ENCODE measurements at regions not wholly inside any gene's neighbourhood (a gene's known extent, or its start where the extent isn't known, plus 50 kb on each side); places are given as distances from the start of the nearest gene placed in this dataset.

DNA sequence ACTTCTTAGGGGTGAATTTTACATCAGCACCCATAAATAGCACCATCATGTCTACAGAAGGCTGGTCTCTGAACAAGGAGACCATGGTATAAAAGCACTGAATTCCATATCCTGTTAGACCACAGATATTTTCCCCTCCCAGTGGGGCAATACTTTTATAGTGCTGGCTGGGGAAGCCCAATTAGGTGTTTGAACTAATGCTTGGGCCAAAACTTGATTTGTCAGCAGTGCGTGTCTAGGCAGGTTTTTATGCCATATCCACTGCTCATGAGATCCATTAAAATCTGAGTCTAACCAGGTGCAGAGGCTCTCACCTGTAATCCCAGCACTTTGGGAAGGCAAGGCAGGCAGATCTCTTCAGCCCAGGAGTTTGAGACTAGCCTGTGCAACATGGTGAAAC, 623.0 kb downstream of the NPHP4 start:
- DNase-seq: no peak

DNA sequence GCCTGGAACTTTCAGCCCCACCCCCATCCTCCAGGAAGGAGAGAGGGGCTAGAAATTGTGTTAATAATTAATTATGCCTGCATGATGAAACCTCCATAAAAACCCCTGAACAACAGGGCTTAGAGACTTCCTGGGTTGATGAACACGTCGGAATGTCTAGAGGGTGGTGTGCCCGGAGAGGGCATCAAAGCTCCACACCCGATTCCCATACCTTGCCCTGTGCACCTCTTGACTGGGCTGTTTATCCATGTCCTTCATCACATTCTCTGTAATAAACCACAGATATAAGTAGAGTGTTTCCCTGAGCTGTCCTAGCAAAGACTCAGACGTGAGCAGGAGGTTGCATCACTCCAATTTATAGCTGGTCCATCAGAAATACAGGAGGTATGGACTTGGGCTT, 624.0 kb downstream of the NPHP4 start:
- DNase-seq: no peak

DNA sequence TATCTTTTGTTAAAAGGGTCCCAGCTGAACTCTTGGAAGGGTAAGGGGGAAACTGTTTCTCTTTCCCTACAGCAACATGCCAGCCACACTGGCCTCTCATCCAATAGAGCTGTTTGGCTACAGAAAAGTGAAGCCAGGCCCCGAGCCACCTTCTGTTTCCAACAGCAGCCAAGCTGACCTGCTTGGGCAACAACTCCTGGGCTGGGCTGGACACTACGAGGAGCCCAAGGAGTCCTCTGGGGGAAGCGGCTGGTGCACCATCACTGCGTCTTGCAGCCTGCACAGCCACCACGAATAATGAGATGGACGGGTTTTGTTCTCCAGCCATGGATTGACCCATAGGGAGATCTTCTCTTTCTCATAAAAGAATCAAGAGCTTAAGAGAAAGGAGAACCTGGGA, 624.9 kb downstream of the NPHP4 start:
- DNase-seq: no peak

DNA sequence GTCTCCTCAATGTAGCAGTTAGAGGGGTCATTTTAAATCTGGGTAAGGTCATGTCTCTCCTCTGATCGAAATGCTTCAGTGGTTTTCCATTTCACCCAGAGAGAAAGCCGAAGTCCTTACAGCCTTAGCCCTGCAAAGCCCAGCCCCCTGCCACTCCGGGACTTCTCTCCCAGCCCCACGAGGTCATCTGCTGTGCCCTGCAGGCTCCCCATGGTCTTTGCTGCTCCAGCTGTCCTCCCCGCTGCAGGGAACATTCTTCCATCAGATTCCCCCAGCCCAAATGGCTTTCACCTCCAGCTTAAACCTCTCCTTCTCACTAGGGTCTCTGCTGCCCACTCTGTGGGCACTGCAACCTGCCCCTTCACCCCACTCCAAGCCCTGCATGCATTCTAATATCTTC, 626.5 kb downstream of the NPHP4 start:
- DNase-seq: no peak

DNA sequence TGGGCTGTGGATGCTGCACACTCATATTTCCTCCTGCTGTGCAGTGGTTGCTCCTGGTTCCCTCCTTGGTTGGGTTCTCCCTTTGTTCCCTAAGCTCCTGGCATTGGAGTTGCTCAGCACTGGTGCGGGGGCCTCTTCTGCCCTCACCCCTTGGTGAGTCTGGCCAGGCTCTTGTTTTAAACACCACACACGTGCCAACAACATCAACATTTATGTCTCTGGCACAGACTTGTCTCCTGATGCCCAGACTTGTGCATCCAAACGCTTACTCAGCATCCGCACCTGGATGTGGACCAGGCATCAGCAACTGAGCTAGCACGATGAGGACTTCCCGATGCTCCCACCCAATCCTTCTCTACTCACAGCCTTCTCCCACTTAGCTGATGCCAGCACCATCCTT, 627.6 kb downstream of the NPHP4 start:
- no peak for DNase-seq

DNA sequence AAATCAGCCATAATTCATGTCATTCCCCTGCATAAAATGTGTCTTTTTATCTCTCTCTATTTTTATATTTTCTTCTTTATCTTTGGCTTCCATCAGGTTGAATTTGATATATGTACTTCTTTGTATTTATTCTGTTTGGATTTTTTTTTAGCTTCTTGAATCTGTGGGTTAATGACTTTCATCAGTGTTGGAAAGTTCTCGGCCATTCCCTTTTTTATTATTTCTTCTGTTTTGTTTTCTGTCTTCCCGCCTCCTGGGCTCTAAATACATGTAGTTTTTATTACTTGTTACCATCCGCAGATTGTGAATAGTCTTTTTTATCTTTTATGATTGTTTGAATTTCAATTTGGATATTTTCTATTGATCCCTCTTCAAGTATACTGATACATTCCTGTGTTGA, 637.5 kb downstream of the NPHP4 start:
- no peak for DNase-seq

DNA sequence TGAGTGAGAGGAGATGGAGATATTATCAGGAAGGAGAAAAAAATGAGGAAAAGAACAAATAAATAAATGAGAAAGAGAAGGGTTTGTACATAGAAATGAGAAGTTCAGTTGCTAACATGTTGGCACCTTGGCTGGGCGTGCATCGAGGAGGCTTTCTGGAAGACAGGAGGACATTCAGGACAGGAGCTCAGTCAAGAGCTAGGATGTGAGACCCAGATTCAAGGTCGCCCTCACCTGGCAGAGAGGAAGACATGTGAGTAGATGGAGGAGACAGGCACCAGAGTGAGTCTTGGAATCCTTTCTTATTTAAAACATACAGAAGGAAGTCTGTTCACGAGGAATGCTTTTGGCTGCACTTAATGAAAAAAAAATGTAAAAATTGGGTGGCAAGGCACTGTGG, 640.9 kb downstream of the NPHP4 start:
- no peak for DNase-seq

DNA sequence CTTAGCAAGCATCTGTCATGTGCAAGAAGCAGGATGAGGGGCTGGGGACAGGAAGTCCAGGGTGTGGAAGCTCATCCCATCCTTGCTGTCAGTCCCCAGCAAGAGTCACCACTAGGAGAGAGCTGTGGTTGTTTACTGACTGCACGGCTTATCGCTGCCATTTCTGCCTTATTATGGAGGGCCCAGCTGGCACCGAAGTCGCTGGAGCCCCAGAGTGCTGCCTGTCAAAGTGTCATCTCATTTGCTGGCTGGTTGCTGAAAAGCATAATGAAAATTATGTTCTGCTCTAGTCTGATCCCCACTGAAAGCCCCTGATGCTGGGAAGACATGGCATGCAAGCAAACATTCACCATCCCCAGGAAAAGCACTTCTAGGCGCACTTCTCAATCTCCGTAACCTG, 642.7 kb downstream of the NPHP4 start:
- DNase-seq: no peak

DNA sequence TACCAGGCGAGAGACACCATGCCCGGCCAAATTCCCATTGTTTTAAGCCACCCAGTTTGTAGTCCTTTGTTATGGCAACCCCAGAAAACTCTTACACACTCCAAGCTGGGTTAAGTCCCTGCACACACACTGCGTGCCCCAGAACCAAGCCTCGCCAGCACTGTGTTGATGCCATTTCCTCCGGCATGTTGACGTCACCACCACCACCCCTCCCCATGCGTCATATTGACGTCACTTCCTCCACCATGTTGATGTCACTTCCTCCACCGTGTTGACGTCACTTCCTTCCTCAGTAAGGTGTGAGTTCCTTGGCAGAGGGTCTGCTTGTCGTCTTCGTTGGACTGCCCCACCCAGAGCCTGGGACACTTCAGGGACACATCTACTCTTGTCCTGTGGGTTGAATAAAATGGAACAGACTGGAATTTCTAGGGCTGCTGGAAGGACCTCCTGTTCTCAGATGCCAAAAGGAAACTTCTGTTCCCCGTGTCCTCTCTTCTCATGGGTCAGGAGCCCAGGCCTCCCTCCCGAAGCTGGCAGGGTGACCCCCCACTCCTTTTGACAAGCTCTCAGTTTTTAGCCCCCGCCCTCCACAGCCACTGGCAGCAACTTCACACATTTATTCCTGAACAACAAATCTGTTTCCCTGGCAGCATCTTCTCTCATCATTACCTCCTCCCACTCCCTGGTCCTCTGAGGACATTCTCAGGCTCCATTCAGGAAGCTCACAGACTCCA, 643.3 kb downstream of the NPHP4 start:
- DNase-seq: no peak

DNA sequence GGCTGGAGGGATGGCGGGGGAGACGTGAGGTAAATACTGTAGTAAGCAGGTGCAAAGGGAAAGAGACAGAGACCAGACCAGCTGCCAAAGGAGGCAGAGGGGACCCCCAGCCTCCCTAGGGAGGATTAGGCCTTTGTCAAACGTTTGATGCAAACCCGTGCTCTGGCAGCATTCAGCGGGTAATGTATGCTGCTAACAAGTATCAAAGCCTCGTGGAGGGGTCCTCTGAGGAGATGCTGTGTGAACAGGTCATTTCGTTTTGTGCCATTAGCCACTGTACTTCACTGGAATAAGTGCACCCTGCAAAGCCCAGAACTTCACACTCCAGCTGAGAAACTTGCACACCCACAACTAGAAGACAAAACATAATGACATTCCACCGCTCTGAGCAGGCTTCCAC, 644.5 kb downstream of the NPHP4 start:
- no peak for DNase-seq

DNA sequence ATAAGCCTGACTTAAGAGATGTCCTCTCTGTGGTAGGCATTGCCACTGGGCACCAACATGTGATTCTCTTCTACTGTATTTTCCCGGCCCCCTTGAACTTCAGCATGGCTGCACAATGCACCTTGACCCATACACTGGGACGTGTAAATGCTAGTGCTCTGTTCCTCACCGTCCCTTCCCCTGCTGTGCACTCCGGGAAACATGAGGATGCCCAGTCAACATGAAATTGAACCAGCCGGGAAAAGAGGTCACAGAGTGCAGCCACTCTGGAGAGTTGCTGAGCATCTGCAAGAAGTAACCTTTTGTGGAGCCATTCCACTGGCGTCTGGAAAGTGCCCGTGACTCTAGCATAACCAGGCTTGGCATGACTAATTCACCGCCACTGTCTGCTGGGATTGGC, 646.7 kb downstream of the NPHP4 start:
- no peak for DNase-seq

DNA sequence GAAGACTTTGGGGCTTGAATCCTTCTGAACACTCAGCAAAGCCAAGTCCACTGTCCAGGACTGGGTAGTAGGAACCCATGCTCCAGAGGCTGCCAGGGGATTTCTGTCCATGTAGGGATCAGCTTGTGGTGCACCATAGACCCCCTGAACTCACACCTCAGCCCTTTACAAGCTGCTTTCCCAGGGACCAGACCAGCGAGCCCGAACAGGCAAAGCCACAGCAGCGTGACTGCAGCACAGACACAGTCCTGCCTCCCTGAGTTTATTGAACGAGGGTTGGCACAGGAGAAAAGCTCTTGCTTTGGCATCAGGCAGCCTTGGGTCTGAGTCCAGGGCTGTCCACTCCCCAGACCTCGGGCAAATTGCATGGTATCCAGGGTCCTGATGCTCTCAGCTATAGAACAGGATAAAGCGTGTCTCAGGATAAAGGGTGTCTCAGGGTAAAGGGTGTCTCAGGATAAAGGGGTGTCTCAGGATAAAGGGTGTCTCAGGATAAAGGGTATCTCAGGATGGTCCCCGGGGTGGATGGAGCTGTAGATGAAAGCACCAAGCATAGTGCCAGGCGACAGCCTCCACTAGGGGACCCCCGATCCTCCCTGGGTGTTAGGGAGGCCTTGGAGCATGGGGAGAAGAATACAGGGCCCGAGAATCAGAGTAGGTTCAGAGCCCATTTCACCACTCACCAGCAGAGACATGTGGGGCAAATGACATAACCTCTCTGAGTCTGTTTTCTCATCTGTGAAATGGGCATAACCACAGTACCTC, 648.8 kb downstream of the NPHP4 start:
- DNase-seq: no peak

DNA sequence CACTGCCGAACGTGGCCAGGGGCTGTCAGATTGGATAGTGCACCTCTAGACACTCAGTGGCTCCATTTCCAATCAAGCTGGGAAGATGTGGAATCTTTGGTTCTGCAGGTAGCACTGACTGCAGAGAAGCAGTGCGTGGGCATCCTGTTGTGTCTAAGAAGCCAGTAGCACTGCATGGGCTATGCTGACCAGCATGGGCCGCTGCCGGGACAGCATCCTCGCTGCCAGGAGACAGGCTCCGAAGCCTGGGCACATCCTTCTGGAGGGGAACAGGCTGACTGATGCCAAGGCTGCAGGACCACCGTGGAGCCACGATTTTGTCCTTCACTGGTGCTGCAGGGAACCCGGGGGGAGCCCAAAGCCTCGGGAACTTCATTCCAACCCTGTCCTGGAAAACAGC, 649.4 kb downstream of the NPHP4 start:
- no peak for DNase-seq

DNA sequence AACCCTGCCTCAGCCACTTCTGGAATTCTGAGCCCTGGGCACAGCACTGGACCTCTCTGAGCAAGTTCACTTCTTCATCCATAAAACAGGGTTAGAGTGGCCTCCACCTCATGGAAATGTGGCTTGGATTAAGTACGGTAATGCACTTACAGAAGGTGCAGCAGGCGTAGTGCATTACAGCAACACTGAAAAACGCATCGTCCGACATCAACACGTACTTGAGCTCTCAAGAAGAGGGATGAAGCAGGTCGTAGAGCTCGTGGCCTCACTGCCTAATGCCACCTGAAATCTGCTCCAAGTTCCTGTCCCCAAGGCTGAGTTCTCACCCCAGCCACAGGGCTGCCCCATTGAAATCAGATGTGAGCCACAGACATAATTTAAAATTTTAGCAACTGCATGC, 650.1 kb downstream of the NPHP4 start:
- DNase-seq: no peak

DNA sequence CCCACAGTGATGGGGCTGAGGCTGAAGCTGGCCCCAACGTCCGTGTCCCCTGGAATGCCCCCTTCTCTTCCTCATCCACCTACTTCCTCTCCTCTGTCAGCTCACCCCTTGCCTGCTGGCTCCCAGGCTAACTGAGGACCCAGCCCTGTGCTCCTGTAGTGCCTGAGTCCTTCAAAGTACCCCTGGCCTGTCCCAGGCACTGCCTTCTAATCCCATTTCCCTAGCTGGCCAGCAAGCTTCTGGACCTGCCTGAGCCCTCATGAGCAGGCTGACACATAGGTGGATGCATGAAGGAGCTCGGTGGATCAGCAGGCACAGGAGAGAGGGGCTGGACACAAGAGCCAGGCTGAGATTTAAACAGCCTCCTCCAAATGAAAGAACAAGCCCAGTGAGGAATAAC, 650.8 kb downstream of the NPHP4 start:
- DNase-seq: no peak

DNA sequence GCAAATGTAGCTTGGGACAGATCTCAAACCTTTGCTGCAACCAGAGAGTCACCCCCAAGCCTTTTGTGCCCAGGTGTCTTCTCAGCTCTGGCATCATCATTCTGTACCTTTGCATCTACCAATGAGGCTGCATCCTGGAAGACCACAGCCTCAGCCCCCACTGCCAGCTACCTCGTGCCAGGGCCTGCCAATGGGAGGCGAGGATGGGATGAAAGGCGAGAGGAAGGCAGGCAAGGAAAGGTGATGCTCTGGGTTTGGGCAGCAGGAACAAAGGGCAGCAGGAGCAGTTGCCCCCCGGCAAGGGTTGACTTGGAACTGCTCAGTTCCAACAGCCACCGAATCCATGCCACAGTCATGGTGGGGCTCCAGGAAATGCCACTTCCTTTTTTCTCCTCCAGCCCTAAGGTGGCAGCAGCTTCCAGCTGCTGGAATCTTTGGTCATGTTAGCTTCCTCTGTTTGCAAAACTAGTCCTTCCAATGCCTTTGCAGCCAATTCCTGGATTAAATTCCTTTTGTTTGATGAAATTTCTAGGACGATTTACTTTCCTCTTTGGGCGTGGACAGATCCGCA, 651.6 kb downstream of the NPHP4 start:
- DNase-seq: no peak

DNA sequence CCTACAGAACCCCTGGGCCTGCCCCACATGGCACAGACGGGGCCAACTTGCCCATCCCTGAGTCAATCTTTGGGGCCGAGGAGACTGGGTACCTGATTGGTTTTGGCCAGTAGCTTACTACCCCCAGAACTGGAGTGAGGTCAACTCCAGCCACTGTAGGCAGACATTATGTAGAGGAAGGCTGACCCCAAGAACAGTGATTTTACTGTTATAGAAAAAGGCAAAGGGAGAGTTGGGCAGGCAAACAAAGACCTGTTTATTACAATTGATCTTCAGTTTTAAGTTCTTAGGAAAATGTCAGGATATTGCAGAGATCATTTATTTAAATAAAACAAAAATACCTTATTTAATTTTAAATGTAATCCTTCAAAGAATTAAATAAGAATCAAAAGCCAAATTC, 653.8 kb downstream of the NPHP4 start:
- no peak for DNase-seq

DNA sequence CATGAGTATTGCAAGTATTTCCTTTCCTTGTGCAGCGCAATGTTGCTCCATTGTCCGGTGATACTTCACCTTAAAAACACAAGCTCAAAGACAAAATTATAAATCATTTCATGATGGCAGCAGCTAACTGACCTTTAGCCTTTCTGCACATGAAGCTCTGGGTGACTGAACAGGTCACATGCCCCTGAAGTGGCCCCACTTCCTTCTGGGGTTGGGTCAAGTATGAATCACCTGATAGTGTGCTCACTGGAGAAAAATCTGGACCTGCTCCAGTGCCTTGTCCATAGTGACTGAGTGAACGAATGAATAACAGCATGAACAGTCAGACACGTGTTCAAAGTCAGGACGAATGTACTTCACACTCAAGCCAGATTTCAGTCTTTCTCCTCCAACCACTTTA, 658.9 kb downstream of the NPHP4 start:
- DNase-seq: no peak

DNA sequence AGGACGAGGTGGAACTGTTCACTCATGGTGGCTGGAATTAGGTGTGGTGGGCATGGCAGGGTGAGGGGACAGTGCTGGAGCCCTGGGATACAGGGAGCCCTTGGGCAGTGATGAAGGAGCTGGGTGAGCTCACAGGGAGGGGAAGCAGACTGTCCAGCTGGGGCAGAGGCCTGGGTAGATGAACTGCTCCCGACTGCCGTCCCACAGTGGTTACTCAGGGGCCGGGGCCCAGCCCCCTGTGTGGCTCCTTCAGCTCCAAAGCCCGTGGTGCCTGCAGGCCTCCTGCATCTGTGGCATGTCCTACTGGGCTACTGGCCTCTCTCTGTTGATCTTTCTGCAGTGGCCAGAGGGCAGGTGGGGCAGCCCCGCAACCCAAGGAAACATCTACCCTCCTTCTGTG, 661.1 kb downstream of the NPHP4 start:
- DNase-seq: no peak

DNA sequence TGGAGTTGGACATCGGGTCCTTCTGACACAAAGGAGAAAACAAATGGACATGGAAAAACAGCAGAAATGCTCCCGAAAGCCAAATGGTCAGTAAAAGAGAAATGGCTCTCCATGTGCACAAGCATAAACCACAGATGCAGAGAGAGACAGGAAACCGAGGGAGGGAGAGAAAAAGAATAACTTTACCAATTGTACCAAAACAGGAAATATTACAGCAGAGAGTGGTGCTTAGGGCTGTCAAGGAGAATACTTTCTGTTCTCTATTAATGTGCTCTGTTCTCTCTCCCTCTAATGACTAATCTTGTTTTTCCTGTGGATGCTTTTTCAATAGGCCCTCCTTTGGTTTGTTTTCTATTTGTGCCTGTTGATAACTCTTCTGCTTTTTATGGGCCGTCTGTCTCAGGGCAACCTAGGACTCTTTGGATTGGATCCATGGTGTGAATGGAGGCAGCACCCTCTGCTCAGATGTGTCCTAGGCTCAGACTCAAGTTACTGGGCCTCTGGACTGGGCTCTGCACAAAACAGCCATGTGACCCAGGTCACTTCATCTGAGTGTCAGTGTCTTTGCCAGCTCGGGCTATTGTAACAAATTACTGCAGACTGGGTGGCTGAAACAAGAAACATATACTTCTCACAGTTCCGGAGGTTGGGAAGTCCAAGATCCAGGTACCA, 663.0 kb downstream of the NPHP4 start:
- no peak for DNase-seq

DNA sequence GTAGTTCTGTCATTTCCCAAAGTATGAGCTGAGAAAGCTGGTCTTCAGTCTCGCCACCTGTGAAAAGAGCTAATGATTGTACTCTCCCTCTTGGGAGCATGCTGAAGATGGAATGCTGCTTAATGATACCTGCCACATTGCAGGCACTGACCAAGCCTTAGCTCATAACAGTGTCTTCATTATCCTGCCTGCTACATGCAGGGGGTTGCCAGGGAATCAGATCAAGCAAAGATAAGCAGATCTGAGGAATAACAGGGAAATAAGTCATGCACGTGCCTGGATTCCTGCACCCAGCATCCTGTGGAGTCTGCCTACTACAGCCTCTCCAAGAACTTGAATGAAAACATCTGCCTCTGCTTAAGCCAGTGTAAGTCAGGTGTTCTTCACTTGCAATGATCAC, 667.3 kb downstream of the NPHP4 start:
- no peak for DNase-seq

DNA sequence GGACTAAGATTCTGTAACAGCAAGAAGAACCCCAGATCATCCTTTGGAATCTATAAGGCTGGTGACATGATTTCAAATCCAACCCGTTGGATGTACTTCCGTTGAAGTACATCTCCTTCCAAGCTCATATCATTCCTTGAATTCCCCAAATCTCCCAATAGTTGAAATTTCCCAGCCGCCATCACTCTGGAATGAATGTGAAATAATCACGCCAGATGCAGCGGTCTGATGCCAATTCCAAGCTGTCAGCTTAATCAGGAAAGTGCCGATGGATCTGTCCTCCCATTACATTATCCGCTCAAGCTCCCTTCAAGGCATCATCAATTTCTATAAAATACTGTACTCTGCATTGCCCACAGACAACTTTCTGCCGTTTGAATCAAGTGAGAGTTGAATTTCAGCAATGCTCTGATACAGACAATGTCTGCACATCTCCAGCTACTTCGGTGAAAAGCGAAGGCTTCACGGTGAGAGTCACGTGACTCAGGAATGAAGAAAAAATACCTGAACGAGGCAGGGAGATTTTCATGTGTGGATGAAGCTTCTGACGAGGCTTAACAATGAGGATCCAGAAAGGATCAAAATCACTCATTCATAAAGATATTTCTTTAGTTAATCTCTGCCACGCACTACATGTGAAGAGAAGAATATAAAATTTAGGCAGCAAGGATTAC, 663.9 kb downstream of the AJAP1 start:
- no peak for DNase-seq

DNA sequence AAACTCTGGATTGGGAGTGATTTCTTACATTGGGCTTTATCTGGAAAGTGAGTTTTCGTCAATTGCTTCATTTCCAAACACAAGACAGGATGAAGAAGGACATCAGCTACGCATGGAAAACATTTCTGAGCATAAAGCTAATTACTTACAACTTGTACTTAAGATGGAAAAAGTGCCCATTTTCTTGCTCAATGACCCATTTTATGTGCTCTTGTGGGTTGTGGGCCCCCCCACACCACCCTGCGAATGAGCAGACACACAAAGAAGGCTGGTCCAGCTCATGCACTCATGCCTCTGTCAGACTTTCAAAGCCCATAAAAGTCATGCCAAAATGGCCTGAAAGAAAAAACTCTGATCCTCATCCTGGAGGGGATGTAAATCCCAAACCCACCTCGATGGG, 663.0 kb downstream of the AJAP1 start:
- no peak for DNase-seq
